Loucy (cell line): ENCODE measurements at regions not wholly inside any gene's neighbourhood (a gene's known extent, or its start where the extent isn't known, plus 50 kb on each side); places are given as distances from the start of the nearest gene placed in this dataset.

Experiments
- EZH2phosphoT487 ChIP-seq: fragments of 200-600 bp; IDR thresholded peaks from 2 replicates; pipeline ENCODE4 v1.6.1; 2018; ENCODE audit warnings: antibody characterized with exemption, mild to moderate bottlenecking, moderate library complexity, borderline replicate concordance
- TF ChIP-seq, protein P1 (sequence below): fragments of 200-600 bp; sonication (generic); conservative IDR thresholded peaks from 2 replicates; pipeline ENCODE4 v1.5.1; 2014; ENCODE audit warnings: mild to moderate bottlenecking, antibody characterized with exemption, low read length

DNA sequence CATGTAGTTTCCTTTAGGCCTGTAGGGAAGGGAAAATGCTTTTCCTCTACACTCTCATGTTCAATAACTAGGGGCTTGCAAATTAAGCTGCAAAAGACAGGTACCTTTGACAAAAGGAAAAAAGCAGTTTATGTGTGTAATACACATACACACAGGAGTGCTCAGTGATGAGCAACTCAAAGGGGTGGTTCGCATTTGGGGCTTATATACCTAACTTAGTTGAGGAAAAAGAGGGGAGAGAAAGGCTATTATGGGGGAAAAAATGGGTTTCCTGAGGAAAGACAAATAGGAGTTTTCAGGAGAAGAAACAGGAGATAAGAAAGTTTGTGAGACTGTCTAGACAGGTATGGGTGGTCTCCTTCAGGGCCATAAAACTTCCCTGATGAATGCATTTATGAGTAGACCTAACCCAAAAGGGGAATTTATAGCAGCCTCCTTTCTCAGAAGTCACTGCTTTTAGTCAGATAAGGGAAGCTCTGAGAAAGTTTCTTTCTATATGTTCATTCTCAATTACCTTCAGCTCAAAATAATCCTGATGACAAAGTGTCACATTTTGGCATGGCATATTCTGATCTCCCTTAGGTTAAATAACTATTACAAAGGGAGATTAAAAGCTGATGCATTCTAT lies 55.2 kb upstream of the EZH2 start:
- TF ChIP-seq, protein P1, sequence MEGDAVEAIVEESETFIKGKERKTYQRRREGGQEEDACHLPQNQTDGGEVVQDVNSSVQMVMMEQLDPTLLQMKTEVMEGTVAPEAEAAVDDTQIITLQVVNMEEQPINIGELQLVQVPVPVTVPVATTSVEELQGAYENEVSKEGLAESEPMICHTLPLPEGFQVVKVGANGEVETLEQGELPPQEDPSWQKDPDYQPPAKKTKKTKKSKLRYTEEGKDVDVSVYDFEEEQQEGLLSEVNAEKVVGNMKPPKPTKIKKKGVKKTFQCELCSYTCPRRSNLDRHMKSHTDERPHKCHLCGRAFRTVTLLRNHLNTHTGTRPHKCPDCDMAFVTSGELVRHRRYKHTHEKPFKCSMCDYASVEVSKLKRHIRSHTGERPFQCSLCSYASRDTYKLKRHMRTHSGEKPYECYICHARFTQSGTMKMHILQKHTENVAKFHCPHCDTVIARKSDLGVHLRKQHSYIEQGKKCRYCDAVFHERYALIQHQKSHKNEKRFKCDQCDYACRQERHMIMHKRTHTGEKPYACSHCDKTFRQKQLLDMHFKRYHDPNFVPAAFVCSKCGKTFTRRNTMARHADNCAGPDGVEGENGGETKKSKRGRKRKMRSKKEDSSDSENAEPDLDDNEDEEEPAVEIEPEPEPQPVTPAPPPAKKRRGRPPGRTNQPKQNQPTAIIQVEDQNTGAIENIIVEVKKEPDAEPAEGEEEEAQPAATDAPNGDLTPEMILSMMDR: no peak
- TF ChIP-seq EZH2phosphoT487: no peak
